Aorta (tissue), 5 donors: ENCODE measurements at regions not wholly inside any gene's neighbourhood (a gene's known extent, or its start where the extent isn't known, plus 50 kb on each side); places are given as distances from the start of the nearest gene placed in this dataset.
"Not testable (repeated sequence)": the region's sequence is repeated elsewhere in the genome, so short reads cannot be mapped to it uniquely, and the experiment has no call there.

ENCODE experiments used
- ATAC-seq: fragments of 200-7000 bp; cut with Tn5 transposase; one replicate; pipeline ENCODE4 v1.9.1; 2022; ENCODE audit warnings: moderate library complexity; ENCODE audit not compliant: low FRiP score
- DNase-seq, 2 donors: peaks; one replicate each; pipeline ENCODE4 v3.0.0-alpha.2; 2020
- H3K27ac ChIP-seq, 2 donors: one replicate each; pipeline ENCODE4 v1.5.1; 2013; ENCODE audit warnings: low read length in 2 of 2, mild to moderate bottlenecking in 2 of 2, moderate library complexity in 2 of 2, control low read depth in 1 of 2, inconsistent platforms in 1 of 2, low read depth in 1 of 2
- H3K27me3 ChIP-seq, 2 donors: one replicate each; pipeline ENCODE4 v1.6.1; 2013; ENCODE audit warnings: control low read depth in 1 of 2, low read length in 1 of 2, mild to moderate bottlenecking in 1 of 2, moderate library complexity in 1 of 2; ENCODE audit not compliant: insufficient read depth in 2 of 2, control insufficient read depth in 1 of 2
- H3K36me3 ChIP-seq, 2 donors: one replicate each; pipeline ENCODE4 v1.6.1; 2013; ENCODE audit warnings: control low read depth in 1 of 2, low read length in 1 of 2, mild to moderate bottlenecking in 1 of 2; ENCODE audit not compliant: insufficient read depth in 2 of 2, control insufficient read depth in 1 of 2
- H3K4me1 ChIP-seq, 2 donors: one replicate each; pipeline ENCODE4 v1.6.1; 2013; ENCODE audit warnings: low read length in 2 of 2, control low read depth in 1 of 2, mild to moderate bottlenecking in 1 of 2, moderate library complexity in 1 of 2; ENCODE audit not compliant: insufficient read depth in 2 of 2, control insufficient read depth in 1 of 2
- H3K4me3 ChIP-seq, 2 donors: one replicate each; pipeline ENCODE4 v1.5.1; 2013; ENCODE audit warnings: low read length in 2 of 2, control low read depth in 1 of 2, mild to moderate bottlenecking in 1 of 2
- H3K9me3 ChIP-seq: one replicate; pipeline ENCODE4 v1.6.1; 2013; ENCODE audit warnings: mild to moderate bottlenecking, low read length; ENCODE audit not compliant: control insufficient read depth
- WGBS, 2 donors: extraction: QIAGEN DNeasy Blood & Tissue Kit; methylation state at CpG; one replicate each; pipeline ENCODE4 v1.1.7; 2013; 5-methylcytosine and 5-hydroxymethylcytosine counted together
- intact Hi-C, 2 donors: fragments of 100-400 bp; cut with DNase I; formaldehyde crosslinking; loops; one replicate each; pipeline versions ENCODE4 v1.14.2 to v1.15.0; 2022
- donor health status: healthy with polysubstance abuse.
- donor health status: Bipolar disorder and iron deficiency.
- donor health status: DM: no; HTN: no; CAD: no.
- donor health status: DM: no; HTN: no; CAD: no.
- donor health status: DM: yes; HTN: yes; CAD: no.

DNA sequence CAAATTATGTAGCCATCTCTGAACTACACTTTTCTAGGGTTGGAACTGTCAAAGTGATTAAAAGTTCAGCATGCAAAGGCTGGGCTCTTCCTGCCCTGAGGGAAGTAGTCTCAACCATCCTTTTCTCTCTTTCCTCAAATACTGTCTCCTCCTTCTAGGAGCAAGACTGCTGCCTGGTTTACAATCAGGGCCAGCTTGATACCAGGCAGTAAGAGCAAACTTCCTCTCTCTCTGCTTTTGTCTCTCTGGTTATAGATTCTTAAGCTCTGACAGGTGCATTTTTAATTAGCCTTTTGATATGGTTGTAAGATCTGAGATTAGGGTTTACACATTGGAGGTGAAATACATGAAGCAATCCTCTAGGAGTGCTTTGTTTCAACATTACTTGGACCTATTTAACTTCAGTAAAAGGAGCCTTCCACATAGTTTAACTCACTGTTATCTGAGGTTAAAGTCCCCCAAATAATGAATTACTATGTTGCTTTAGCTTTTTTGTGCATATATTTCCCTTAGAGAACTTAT is 436.1 kb downstream of the SPATA31D1 start:
- Histone ChIP-seq H3K9me3 (no peaks in the 10 kb centered on the region), H3K27me3 (no peaks in the 10 kb centered on the region), H3K27ac (no peak overlapping the region), H3K4me3 (no peak overlapping the region), H3K36me3 (no peaks in the 10 kb centered on the region), H3K4me1 (no peaks in the 10 kb centered on the region)
- ATAC-seq (no peak), DNase-seq (no peak)
- intact Hi-C loops, result loop anchor here in 1 of 2 donors (1.0 kb wide), 1 partner anchor 34 kb away; no protein-coding TSS in a partner anchor

DNA sequence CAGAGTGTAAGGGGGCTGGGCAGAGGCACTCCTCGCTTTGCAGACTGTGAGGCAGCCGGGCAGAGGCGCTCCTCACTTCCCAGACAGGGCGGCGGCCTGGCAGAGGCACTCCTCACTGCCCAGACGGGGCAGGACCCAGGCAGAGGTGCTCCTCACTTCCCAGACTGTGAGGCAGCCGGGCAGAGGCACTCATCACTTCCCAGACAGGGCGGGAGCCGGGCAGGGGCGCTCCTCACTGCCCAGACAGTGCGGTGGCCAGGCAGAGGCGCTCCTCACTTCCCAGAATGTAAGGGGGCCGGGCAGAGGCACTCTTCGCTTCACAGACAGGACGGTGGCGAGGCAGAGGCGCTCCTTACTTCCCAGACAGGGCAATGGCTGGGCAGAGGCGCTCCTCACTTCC is 442.5 kb downstream of the SPATA31D1 start:
- H3K27me3 ChIP-seq, result no peaks in the 10 kb centered on the region
- H3K27ac ChIP-seq, result no peak overlapping the region
- ATAC-seq (no peak), DNase-seq (no peak)
- no peaks in the 10 kb centered on the region for H3K9me3 ChIP-seq
- H3K4me3 ChIP-seq, result no peak overlapping the region
- H3K4me1 ChIP-seq, result no peaks in the 10 kb centered on the region
- 93 to 95% methylated on average over 18 of the region's 18 CpGs for WGBS, 2 donors
- intact Hi-C loops, result no loop called here
- H3K36me3 ChIP-seq, result no peaks in the 10 kb centered on the region

DNA sequence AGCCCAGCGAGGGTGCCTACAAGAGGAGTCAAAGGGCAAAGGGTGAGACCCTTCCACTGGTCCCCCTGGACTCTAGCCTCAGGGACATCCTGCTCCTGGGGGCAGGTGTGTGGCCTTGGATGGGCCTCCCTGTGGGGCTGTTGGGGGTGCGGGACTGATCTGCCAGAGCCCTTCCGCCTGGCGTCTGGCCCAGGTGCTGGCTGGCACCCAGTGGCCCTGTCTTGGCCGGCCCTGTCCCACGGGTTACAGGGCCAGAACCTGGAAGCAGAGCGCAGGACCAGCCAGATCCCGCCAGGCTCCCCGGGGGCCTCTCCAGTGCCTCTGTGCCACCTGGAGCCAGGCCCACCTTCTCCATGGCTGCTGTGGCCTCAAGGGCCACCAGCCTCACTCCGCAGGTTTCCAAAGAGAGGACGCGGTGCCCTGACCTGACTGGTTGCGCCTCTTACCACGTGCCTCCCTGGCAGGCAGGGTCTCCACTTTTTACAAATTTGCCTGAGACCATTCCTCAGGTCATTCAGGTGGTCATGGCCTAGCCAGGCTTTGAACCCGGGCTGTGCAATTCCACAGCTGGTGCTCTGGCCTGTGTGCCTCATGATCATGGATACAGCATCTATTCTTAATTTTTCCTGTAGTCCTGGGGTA is 444.8 kb downstream of the SPATA31D1 start:
- peak in 1 of 2 donors; percentile 57 for DNase-seq
- H3K4me1 ChIP-seq, intact Hi-C loops: not testable (repeated sequence)

DNA sequence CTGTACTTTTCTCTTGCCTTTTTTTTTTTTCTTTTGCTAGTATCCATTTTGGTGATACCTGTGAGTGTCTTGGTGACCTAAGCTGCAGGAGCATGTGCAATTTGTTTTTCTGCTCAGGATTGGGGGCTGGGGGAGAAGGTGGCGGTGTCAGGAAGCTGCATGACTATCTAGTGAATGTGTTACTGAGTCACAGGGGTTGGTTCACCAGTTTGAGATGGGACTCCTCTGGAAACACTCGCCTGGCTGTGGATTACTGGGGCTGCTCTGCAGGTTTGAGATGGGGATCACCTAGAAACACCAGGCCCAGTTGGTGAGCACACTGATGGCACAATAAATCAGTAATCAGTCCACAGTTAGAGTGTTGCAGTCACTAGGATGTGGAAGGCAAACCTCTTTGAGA is 447.9 kb downstream of the SPATA31D1 start:
- Histone ChIP-seq H3K9me3 (peaks cover 5% of the 10 kb centered on the region), H3K4me3 (no peak overlapping the region), H3K27ac (no peak overlapping the region), H3K27me3 (no peaks in the 10 kb centered on the region), H3K4me1 (no peaks in the 10 kb centered on the region), H3K36me3 (no peaks in the 10 kb centered on the region)
- no peak for DNase-seq
- 97 to 98% methylated on average over 2 of the region's 2 CpGs for WGBS, 2 donors
- intact Hi-C loops, result no loop called here
- no peak for ATAC-seq

More for the DNA sequence above, 444.8 kb downstream of the SPATA31D1 start:
- not testable (repeated sequence) for H3K27ac ChIP-seq, ATAC-seq, H3K27me3 ChIP-seq, H3K9me3 ChIP-seq, H3K4me3 ChIP-seq, H3K36me3 ChIP-seq
- 66% methylated on average over 13 to 15 of the region's 15 CpGs for WGBS, 2 donors

DNA sequence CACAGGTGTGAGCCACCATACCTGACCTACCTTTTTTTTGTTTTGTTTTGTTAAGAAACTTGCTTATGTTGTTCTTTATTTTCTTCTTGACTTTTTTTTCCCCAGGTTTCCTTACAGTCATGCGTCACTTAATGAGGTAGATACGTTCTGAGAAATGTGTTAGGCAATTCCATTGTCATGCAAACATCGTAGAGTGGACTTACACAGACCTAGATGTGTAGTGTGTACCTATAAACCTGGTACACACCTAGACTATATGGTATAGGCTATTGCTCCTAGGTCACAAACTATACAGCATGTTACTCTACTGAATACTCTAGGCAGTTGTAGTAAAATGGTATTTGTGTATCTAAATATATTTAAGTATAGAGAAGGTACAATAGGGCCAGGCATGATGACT is 448.6 kb downstream of the SPATA31D1 start:
- H3K9me3 ChIP-seq, intact Hi-C loops, H3K4me3 ChIP-seq, ATAC-seq, H3K27ac ChIP-seq, DNase-seq, H3K36me3 ChIP-seq, H3K27me3 ChIP-seq, H3K4me1 ChIP-seq: not testable (repeated sequence)
- WGBS, 2 donors, result 97% methylated on average over 3 of the region's 3 CpGs

DNA sequence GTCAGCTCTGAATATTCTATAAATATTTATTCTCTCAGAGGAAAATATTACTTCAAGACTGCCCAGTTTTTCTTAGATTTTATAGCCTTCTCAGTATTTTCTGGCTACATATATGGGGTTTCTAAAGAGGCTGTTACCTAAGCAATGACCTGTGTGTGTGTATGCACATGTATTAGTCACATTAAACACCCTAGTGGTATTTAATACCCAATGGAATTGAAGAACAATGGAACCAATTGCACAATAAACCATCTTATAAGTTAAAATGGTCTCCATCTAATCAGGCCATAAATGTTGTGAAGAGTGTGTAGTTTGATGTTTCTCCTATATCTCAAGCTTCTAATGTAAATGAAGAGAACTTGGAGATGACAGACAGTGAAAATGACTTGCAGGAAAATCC is 450.0 kb downstream of the SPATA31D1 start:
- Histone ChIP-seq H3K4me1 (no peaks in the 10 kb centered on the region), H3K9me3 (peaks cover 5% of the 10 kb centered on the region), H3K36me3 (no peaks in the 10 kb centered on the region), H3K27ac (no peak overlapping the region), H3K4me3 (no peak overlapping the region), H3K27me3 (no peaks in the 10 kb centered on the region)
- intact Hi-C loops, result no loop called here
- ATAC-seq, result no peak
- no peak for DNase-seq

DNA sequence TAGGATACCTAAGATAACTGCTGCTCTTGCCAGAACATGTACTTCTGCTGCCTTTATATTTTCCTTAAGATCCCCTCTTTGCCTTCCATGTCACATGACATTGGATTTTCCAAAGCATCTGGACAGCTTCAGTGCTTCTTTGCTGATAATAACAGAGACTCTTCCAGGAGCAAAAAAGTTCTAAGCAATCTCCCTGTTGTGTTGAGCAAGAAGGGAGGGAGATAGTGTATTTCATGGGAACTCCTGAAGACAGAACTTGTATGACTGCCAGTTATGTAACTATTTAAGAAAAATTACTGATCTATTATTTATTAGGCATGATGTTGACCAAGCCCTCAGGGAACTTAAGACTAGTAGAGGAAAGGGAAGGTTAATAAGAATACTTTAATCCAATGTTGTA is 454.7 kb downstream of the SPATA31D1 start:
- ATAC-seq (no peak), DNase-seq (no peak)
- Histone ChIP-seq H3K9me3 (peaks cover 8% of the 10 kb centered on the region), H3K4me3 (no peak overlapping the region), H3K36me3 (no peaks in the 10 kb centered on the region), H3K27me3 (peaks cover 0 to 2% of the 10 kb centered on the region in 2 donors), H3K4me1 (no peaks in the 10 kb centered on the region), H3K27ac (no peak overlapping the region)
- intact Hi-C loops, result no loop called here

DNA sequence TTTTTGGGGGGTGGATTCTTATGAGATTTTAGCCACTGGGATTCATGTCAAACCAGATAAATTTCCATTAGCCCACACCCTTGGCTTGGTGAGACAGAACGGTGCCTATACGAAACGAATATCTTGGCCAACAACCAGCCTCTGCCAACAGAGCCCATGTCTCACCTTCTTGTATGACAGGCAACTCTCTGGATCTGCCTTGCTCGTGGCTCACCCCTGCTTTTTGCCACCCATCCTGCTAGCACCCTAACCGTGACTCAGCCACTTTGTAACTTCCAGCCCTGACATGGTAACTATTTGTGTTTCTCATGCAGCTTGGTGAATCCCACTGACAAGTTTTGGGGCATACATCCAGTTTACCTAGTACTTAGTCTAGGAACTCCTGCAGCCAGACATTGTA is 457.0 kb downstream of the SPATA31D1 start:
- Histone ChIP-seq H3K9me3 (peaks cover 6% of the 10 kb centered on the region), H3K27me3 (peaks cover 0 to 2% of the 10 kb centered on the region in 2 donors), H3K4me1 (no peaks in the 10 kb centered on the region), H3K36me3 (no peaks in the 10 kb centered on the region), H3K27ac (no peak overlapping the region), H3K4me3 (no peak overlapping the region)
- ATAC-seq (no peak), DNase-seq (no peak)
- intact Hi-C loops, result no loop called here
- 83 to 89% methylated on average over 5 of the region's 5 CpGs for WGBS, 2 donors

DNA sequence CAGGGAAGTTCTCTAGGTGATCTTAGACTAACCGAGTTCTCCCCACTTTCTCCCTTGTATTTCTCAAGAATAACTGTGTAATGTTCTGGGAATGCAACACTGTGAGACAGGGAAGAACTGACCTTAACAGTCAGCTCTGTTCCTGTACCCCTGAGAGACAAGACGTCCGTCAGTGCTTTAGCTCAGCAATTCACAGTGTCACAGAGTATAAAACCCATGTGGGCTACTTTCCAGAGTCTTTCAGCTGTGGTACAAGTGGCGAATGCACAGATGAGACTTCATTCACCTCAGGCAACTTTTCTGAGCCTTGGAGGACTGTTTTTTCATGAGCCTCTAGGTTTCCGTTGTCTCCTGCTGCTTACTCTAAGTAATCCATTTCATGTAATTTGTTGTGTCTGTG is 458.8 kb downstream of the SPATA31D1 start:
- WGBS, 2 donors, result 89 to 91% methylated on average over 5 of the region's 5 CpGs

More for the DNA sequence above, 458.8 kb downstream of the SPATA31D1 start:
- peaks cover 0 to 2% of the 10 kb centered on the region in 2 donors for H3K27me3 ChIP-seq
- no peaks in the 10 kb centered on the region for H3K4me1 ChIP-seq
- no peak for ATAC-seq
- H3K27ac ChIP-seq, result no peak overlapping the region
- intact Hi-C loops, result no loop called here
- no peak for DNase-seq
- no peak overlapping the region for H3K4me3 ChIP-seq
- H3K9me3 ChIP-seq, result peaks cover 3% of the 10 kb centered on the region
- H3K36me3 ChIP-seq, result no peaks in the 10 kb centered on the region
